ENCODE measurements at regions not wholly inside any gene's neighbourhood (a gene's known extent, or its start where the extent isn't known, plus 50 kb on each side); places are given as distances from the start of the nearest gene placed in this dataset.

GRCh38 chr13:62850331-62850730, 1434.7 kb upstream of the PCDH20 start:
- Histone ChIP-seq H3K9me1 (replicated peaks; ENCODE audit: control insufficient read depth, extremely low read depth, insufficient read depth, low read length) (no peaks in the 10 kb centered on the region), H3K4me1 (ENCODE audit: control insufficient read depth, extremely low read depth, insufficient read depth, low read length) (no peaks in the 10 kb centered on the region), H2AFZ (ENCODE audit: low read depth, low read length) (no peak overlapping the region), H4K20me1 (replicated peaks; ENCODE audit: control insufficient read depth, extremely low read depth, insufficient read depth, low read length) (no peaks in the 10 kb centered on the region), H3K27me3 (ENCODE audit: control insufficient read depth in 2 of 2, insufficient read depth in 2 of 2, low read length in 2 of 2) (no peaks in the 10 kb centered on the region), H3K27ac (ENCODE audit: insufficient read depth, low read depth, low read length) (no peak overlapping the region), H3K4me3 (replicated peaks in 1 of 3; ENCODE audit: insufficient read depth in 1 of 3, low read depth in 1 of 3, low read length in 3 of 3) (no peak overlapping the region), H3K79me2 (ENCODE audit: control insufficient read depth, insufficient read depth, low read length) (no peaks in the 10 kb centered on the region), H3K4me2 (ENCODE audit: insufficient read depth, low read length) (no peak overlapping the region), H3K9me3 (replicated peaks; ENCODE audit: control insufficient read depth, insufficient read depth, low read length) (no peaks in the 10 kb centered on the region), H3K36me3 (ENCODE audit: control insufficient read depth in 2 of 2, extremely low read depth in 1 of 2, insufficient read depth in 2 of 2, low read length in 2 of 2) (no peaks in the 10 kb centered on the region), H3K9ac (replicated peaks; ENCODE audit: extremely low read depth, insufficient read depth, low read length) (no peak overlapping the region)
- ChIA-PET POLR2A (no interaction called here), CTCF (no interaction called here)
- FAIRE-seq (no peak), DNase-seq (ENCODE audit: low read depth, low spot score) (no peak)
- intact Hi-C loops (cut with micrococcal nuclease) (no loop called here), dilution Hi-C loops (cut with MboI; ENCODE audit: extremely low pct_ligation_motif_present, low sequenced_read_pairs) (no loop called here)
- TF ChIP-seq EZH2 (IDR thresholded peaks at IDR 0.05; ENCODE audit: borderline replicate concordance, low read depth, low read length, severe bottlenecking) (no peak), MAX (IDR thresholded peaks at IDR 0.05; ENCODE audit: insufficient read depth, insufficient read length) (no peak), FOS (IDR thresholded peaks at IDR 0.05; ENCODE audit: borderline replicate concordance, insufficient read depth, low read length) (no peak), GATA2 (IDR thresholded peaks at IDR 0.05; ENCODE audit: insufficient read depth, insufficient read length, low read depth, low read length) (no peak), MYC (IDR thresholded peaks at IDR 0.05; ENCODE audit: low read depth, low read length) (no peak), POLR2AphosphoS5 (IDR thresholded peaks at IDR 0.05; ENCODE audit: insufficient read depth, low read depth, low read length) (no peak)
- no TSS peak for BruUV-seq (replicated peaks)

GRCh38 chr13:62847520-62847919, 1431.9 kb upstream of the PCDH20 start:
- Histone ChIP-seq H3K4me1 (ENCODE audit: control insufficient read depth, extremely low read depth, insufficient read depth, low read length) (no peaks in the 10 kb centered on the region), H3K4me3 (replicated peaks in 1 of 3; ENCODE audit: insufficient read depth in 1 of 3, low read depth in 1 of 3, low read length in 3 of 3) (no peak overlapping the region), H3K27ac (ENCODE audit: insufficient read depth, low read depth, low read length) (no peak overlapping the region), H3K9ac (replicated peaks; ENCODE audit: extremely low read depth, insufficient read depth, low read length) (no peak overlapping the region), H3K36me3 (ENCODE audit: control insufficient read depth in 2 of 2, extremely low read depth in 1 of 2, insufficient read depth in 2 of 2, low read length in 2 of 2) (no peaks in the 10 kb centered on the region), H3K79me2 (ENCODE audit: control insufficient read depth, insufficient read depth, low read length) (no peaks in the 10 kb centered on the region), H2AFZ (ENCODE audit: low read depth, low read length) (no peak overlapping the region), H4K20me1 (replicated peaks; ENCODE audit: control insufficient read depth, extremely low read depth, insufficient read depth, low read length) (no peaks in the 10 kb centered on the region), H3K9me3 (replicated peaks; ENCODE audit: control insufficient read depth, insufficient read depth, low read length) (no peaks in the 10 kb centered on the region), H3K9me1 (replicated peaks; ENCODE audit: control insufficient read depth, extremely low read depth, insufficient read depth, low read length) (no peaks in the 10 kb centered on the region), H3K27me3 (ENCODE audit: control insufficient read depth in 2 of 2, insufficient read depth in 2 of 2, low read length in 2 of 2) (no peaks in the 10 kb centered on the region), H3K4me2 (ENCODE audit: insufficient read depth, low read length) (no peak overlapping the region)
- dilution Hi-C loops (cut with MboI; ENCODE audit: extremely low pct_ligation_motif_present, low sequenced_read_pairs) (no loop called here), intact Hi-C loops (cut with micrococcal nuclease) (no loop called here)
- no peak for FAIRE-seq
- POLR2A ChIA-PET = no interaction called here
- BruUV-seq (replicated peaks) = no TSS peak
- TF ChIP-seq FOS (IDR thresholded peaks at IDR 0.05; ENCODE audit: borderline replicate concordance, insufficient read depth, low read length) (no peak), POLR2A (IDR thresholded peaks at IDR 0.05; ENCODE audit: low read depth, low read length) (no peak), POLR2AphosphoS5 (IDR thresholded peaks at IDR 0.05; ENCODE audit: insufficient read depth, low read depth, low read length) (no peak), CTCF (IDR thresholded peaks at IDR 0.05; ENCODE audit: extremely low read depth in 1 of 2, insufficient read depth in 1 of 2, low read depth in 1 of 2, low read length in 2 of 2) (no peak), MAX (IDR thresholded peaks at IDR 0.05; ENCODE audit: insufficient read depth, insufficient read length) (no peak), EZH2 (IDR thresholded peaks at IDR 0.05; ENCODE audit: borderline replicate concordance, low read depth, low read length, severe bottlenecking) (no peak), JUN (IDR thresholded peaks at IDR 0.05; ENCODE audit: borderline replicate concordance, insufficient read depth, insufficient read length, low read depth) (no peak)
- no peak for DNase-seq (ENCODE audit: low read depth, low spot score)
- CTCF ChIA-PET = no interaction called here

Measured in endothelial cell of umbilical vein (primary cell).